ENCODE measurements at regions not wholly inside any gene's neighbourhood (a gene's known extent, or its start where the extent isn't known, plus 50 kb on each side); places are given as distances from the start of the nearest gene placed in this dataset.
"Not testable (repeated sequence)": the region's sequence is repeated elsewhere in the genome, so short reads cannot be mapped to it uniquely, and the experiment has no call there.

GRCh38 chr14:105901226-105901625, 374.8 kb downstream of the TMEM121 start:
- no peak for DNase-seq (ENCODE audit: low read depth)
- TF ChIP-seq, protein P1, sequence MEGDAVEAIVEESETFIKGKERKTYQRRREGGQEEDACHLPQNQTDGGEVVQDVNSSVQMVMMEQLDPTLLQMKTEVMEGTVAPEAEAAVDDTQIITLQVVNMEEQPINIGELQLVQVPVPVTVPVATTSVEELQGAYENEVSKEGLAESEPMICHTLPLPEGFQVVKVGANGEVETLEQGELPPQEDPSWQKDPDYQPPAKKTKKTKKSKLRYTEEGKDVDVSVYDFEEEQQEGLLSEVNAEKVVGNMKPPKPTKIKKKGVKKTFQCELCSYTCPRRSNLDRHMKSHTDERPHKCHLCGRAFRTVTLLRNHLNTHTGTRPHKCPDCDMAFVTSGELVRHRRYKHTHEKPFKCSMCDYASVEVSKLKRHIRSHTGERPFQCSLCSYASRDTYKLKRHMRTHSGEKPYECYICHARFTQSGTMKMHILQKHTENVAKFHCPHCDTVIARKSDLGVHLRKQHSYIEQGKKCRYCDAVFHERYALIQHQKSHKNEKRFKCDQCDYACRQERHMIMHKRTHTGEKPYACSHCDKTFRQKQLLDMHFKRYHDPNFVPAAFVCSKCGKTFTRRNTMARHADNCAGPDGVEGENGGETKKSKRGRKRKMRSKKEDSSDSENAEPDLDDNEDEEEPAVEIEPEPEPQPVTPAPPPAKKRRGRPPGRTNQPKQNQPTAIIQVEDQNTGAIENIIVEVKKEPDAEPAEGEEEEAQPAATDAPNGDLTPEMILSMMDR (IDR thresholded peaks at IDR 0.05; ENCODE audit: insufficient read depth, low read length, poor library complexity, severe bottlenecking): no peak
- H3K4me3 ChIP-seq (ENCODE audit: low read depth, low read length): no peak overlapping the region
- H3K36me3 ChIP-seq (ENCODE audit: control insufficient read depth, insufficient read depth, low read length): no peaks in the 10 kb centered on the region
- no peaks in the 10 kb centered on the region for H3K27me3 ChIP-seq (ENCODE audit: control insufficient read depth, insufficient read depth, low read length)

- TF ChIP-seq, protein P1 (IDR thresholded peaks at IDR 0.05; ENCODE audit: insufficient read depth, low read length, poor library complexity, severe bottlenecking): no peak
- Histone ChIP-seq H3K36me3 (ENCODE audit: control insufficient read depth, insufficient read depth, low read length) (no peaks in the 10 kb centered on the region), H3K27me3 (ENCODE audit: control insufficient read depth, insufficient read depth, low read length) (no peaks in the 10 kb centered on the region), H3K4me3 (ENCODE audit: low read depth, low read length) (no peak overlapping the region)
- no peak for DNase-seq (ENCODE audit: low read depth)
Observed at GRCh38 chr14:105902131-105902898, 375.9 kb downstream of the TMEM121 start.

DNA sequence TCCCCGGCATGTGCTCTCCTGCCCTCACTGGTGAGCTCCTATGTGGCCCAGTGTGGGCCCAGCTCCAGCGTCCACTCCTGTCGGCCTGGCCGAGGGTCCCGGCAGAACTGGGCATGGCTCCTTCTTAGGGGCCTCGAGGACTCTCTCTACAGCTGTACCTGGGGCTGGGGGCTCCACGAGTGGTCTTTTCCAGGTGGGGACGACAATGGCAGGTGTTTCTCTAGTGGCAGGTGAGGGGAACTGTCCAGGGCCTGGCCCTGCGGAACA, 376.4 kb downstream of the TMEM121 start:
- H3K27me3 ChIP-seq (ENCODE audit: control insufficient read depth, insufficient read depth, low read length); H3K4me3 ChIP-seq (ENCODE audit: low read depth, low read length); DNase-seq (ENCODE audit: low read depth); H3K36me3 ChIP-seq (ENCODE audit: control insufficient read depth, insufficient read depth, low read length): not testable (repeated sequence)

DNA sequence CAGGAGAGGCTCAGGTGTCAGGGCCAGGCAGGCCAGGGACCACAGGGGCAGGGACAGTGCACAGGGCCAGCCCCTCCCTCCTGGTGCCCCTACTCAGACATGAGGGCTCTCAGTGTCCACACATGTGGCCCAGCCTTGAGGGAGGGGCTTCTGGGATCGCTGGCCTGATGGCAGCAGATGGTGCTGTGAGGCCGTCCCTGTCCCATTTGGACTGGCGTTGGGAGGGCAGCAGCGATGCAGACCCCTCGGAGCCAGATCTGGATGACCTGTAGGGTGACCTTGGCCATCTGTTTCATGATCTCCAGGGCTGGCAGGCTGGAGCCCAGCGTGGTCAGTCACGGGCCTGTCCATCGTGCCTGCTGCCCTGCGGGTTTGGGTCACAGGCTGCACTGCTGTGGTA, 377.6 kb downstream of the TMEM121 start:
- no peak for DNase-seq (ENCODE audit: low read depth)
- Histone ChIP-seq H3K4me3 (ENCODE audit: low read depth, low read length) (no peak overlapping the region), H3K27me3 (ENCODE audit: control insufficient read depth, insufficient read depth, low read length) (no peaks in the 10 kb centered on the region), H3K36me3 (ENCODE audit: control insufficient read depth, insufficient read depth, low read length) (no peaks in the 10 kb centered on the region)
- TF ChIP-seq, protein P1 (IDR thresholded peaks at IDR 0.05; ENCODE audit: insufficient read depth, low read length, poor library complexity, severe bottlenecking): no peak

- DNase-seq (ENCODE audit: low read depth): no peak
- Histone ChIP-seq H3K4me3 (ENCODE audit: low read depth, low read length) (no peak overlapping the region), H3K36me3 (ENCODE audit: control insufficient read depth, insufficient read depth, low read length) (no peaks in the 10 kb centered on the region), H3K27me3 (ENCODE audit: control insufficient read depth, insufficient read depth, low read length) (no peaks in the 10 kb centered on the region)
- TF ChIP-seq, protein P1 (IDR thresholded peaks at IDR 0.05; ENCODE audit: insufficient read depth, low read length, poor library complexity, severe bottlenecking): no peak
Observed at GRCh38 chr14:105904379-105904778, 378.0 kb downstream of the TMEM121 start.

DNA sequence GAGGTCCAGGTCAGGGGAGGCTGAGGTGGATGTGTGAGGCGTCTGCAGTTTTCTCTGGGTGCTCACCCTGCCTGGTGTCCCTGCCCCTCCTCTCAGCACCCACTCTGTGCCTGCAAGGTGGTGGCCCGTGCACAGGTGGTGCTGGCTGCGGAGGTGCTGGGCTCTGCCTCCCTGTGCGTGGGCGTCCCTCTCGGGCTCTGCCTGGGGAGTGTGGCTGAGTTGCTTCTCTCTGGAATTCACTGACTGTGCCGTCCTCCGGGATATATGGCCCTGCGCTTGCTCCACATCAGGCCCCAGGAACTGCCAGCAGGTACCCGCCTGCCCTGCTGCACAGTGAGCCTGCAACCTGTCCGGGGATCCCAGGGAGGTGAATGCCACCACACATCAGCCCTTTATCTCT, 379.1 kb downstream of the TMEM121 start:
- Histone ChIP-seq H3K4me3 (ENCODE audit: low read depth, low read length) (no peak overlapping the region), H3K27me3 (ENCODE audit: control insufficient read depth, insufficient read depth, low read length) (no peaks in the 10 kb centered on the region), H3K36me3 (ENCODE audit: control insufficient read depth, insufficient read depth, low read length) (no peaks in the 10 kb centered on the region)
- no peak for DNase-seq (ENCODE audit: low read depth)
- TF ChIP-seq, protein P1 (IDR thresholded peaks at IDR 0.05; ENCODE audit: insufficient read depth, low read length, poor library complexity, severe bottlenecking): no peak
